ENCODE measurements at regions not wholly inside any gene's neighbourhood (a gene's known extent, or its start where the extent isn't known, plus 50 kb on each side); places are given as distances from the start of the nearest gene placed in this dataset.

- DNase-seq, result no peak
These were observed 129.0 kb downstream of the SYF2 start for GRCh38 chr1:25103164-25103795.

GRCh38 chr1:25100151-25100833 is 132.0 kb downstream of the SYF2 start:
- no peak for DNase-seq

- DNase-seq, result peak; percentile 27
These were observed 132.9 kb downstream of the SYF2 start for GRCh38 chr1:25099343-25099951.

- no peak for DNase-seq
These were observed 133.6 kb downstream of the SYF2 start for GRCh38 chr1:25098717-25099116.

- no peak for DNase-seq
These were observed 135.8 kb downstream of the SYF2 start for GRCh38 chr1:25096307-25097150.

GRCh38 chr1:25095635-25096200 is 136.6 kb downstream of the SYF2 start:
- no peak for DNase-seq

GRCh38 chr1:25094995-25095394 is 137.3 kb downstream of the SYF2 start:
- DNase-seq, result no peak

- DNase-seq, result no peak
These were observed 138.1 kb downstream of the SYF2 start for GRCh38 chr1:25094229-25094628.

- DNase-seq, result no peak
These were observed 140.6 kb downstream of the SYF2 start for GRCh38 chr1:25091658-25092057.

GRCh38 chr1:25090707-25091422 is 141.4 kb downstream of the SYF2 start:
- DNase-seq, result no peak

GRCh38 chr1:25089772-25090171 is 142.5 kb downstream of the SYF2 start:
- DNase-seq, result no peak

GRCh38 chr1:25088946-25089345 is 143.4 kb downstream of the SYF2 start:
- no peak for DNase-seq

- DNase-seq, result no peak
These were observed 144.1 kb downstream of the SYF2 start for GRCh38 chr1:25088180-25088701.

GRCh38 chr1:25086518-25087079 is 145.7 kb downstream of the SYF2 start:
- no peak for DNase-seq

GRCh38 chr1:25084407-25084806 is 147.9 kb downstream of the SYF2 start:
- no peak for DNase-seq

- DNase-seq, result no peak
These were observed 148.6 kb downstream of the SYF2 start for GRCh38 chr1:25083481-25084345.

- no peak for DNase-seq
These were observed 149.3 kb downstream of the SYF2 start for GRCh38 chr1:25082995-25083394.

- DNase-seq, result no peak
These were observed 149.9 kb downstream of the SYF2 start for GRCh38 chr1:25082216-25082899.

- DNase-seq, result no peak
These were observed 150.8 kb downstream of the SYF2 start for GRCh38 chr1:25081496-25081895.
